ENCODE measurements at regions not wholly inside any gene's neighbourhood (a gene's known extent, or its start where the extent isn't known, plus 50 kb on each side); places are given as distances from the start of the nearest gene placed in this dataset.

- H3K4me3 ChIP-seq (replicated peaks; ENCODE audit: insufficient read depth, low read length): no peak overlapping the region
- TF ChIP-seq POLR2AphosphoS5 (IDR thresholded peaks at IDR 0.05; ENCODE audit: low read depth): no peak
- TF ChIP-seq, protein P1, sequence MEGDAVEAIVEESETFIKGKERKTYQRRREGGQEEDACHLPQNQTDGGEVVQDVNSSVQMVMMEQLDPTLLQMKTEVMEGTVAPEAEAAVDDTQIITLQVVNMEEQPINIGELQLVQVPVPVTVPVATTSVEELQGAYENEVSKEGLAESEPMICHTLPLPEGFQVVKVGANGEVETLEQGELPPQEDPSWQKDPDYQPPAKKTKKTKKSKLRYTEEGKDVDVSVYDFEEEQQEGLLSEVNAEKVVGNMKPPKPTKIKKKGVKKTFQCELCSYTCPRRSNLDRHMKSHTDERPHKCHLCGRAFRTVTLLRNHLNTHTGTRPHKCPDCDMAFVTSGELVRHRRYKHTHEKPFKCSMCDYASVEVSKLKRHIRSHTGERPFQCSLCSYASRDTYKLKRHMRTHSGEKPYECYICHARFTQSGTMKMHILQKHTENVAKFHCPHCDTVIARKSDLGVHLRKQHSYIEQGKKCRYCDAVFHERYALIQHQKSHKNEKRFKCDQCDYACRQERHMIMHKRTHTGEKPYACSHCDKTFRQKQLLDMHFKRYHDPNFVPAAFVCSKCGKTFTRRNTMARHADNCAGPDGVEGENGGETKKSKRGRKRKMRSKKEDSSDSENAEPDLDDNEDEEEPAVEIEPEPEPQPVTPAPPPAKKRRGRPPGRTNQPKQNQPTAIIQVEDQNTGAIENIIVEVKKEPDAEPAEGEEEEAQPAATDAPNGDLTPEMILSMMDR (IDR thresholded peaks at IDR 0.05; ENCODE audit: insufficient read depth, low read length): no peak
- TF ChIP-seq, protein P2, sequence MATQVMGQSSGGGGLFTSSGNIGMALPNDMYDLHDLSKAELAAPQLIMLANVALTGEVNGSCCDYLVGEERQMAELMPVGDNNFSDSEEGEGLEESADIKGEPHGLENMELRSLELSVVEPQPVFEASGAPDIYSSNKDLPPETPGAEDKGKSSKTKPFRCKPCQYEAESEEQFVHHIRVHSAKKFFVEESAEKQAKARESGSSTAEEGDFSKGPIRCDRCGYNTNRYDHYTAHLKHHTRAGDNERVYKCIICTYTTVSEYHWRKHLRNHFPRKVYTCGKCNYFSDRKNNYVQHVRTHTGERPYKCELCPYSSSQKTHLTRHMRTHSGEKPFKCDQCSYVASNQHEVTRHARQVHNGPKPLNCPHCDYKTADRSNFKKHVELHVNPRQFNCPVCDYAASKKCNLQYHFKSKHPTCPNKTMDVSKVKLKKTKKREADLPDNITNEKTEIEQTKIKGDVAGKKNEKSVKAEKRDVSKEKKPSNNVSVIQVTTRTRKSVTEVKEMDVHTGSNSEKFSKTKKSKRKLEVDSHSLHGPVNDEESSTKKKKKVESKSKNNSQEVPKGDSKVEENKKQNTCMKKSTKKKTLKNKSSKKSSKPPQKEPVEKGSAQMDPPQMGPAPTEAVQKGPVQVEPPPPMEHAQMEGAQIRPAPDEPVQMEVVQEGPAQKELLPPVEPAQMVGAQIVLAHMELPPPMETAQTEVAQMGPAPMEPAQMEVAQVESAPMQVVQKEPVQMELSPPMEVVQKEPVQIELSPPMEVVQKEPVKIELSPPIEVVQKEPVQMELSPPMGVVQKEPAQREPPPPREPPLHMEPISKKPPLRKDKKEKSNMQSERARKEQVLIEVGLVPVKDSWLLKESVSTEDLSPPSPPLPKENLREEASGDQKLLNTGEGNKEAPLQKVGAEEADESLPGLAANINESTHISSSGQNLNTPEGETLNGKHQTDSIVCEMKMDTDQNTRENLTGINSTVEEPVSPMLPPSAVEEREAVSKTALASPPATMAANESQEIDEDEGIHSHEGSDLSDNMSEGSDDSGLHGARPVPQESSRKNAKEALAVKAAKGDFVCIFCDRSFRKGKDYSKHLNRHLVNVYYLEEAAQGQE (IDR thresholded peaks at IDR 0.05; ENCODE audit: insufficient replicate concordance, low read depth): no peak
- TF ChIP-seq GABPA (IDR thresholded peaks at IDR 0.05; ENCODE audit: low read depth): no peak
- TF ChIP-seq SPI1 (IDR thresholded peaks at IDR 0.05; ENCODE audit: borderline replicate concordance, low read depth): no peak
- H3K27ac ChIP-seq (replicated peaks): no peak overlapping the region
- no peak for DNase-seq (ENCODE audit: low read depth in 1 of 2, low spot score in 1 of 2)
- no peaks in the 10 kb centered on the region for H3K27me3 ChIP-seq (ENCODE audit: insufficient read depth, poor library complexity, severe bottlenecking)
Observed at GRCh38 chr7:86534641-86535040, 109.1 kb upstream of the GRM3 start.

DNA sequence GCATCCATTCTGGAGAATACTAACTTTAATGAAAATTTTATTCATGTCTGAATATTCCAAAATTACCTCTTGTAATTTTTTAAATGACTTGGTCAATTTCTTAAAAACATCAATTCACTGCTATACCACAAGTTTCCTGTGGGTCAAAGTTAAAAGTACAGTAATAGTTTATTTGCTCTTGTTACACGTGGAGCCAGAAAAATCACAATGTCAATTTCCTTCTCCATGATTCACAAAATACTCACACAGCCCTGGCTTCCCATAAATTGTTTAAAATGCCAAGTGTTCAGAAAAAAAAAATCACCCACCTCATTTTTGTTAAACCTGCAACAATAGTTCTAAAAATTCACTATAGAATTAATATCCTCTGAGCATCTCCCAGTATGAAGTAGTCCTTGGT is 139.5 kb upstream of the GRM3 start:
- TF ChIP-seq, protein P1 (IDR thresholded peaks at IDR 0.05; ENCODE audit: insufficient read depth, low read length): no peak
- TF ChIP-seq SPI1 (IDR thresholded peaks at IDR 0.05; ENCODE audit: borderline replicate concordance, low read depth) (no peak), POLR2AphosphoS5 (IDR thresholded peaks at IDR 0.05; ENCODE audit: low read depth) (no peak), GABPA (IDR thresholded peaks at IDR 0.05; ENCODE audit: low read depth) (no peak)
- TF ChIP-seq, protein P2 (IDR thresholded peaks at IDR 0.05; ENCODE audit: insufficient replicate concordance, low read depth): no peak
- no peak for DNase-seq (ENCODE audit: low read depth in 1 of 2, low spot score in 1 of 2)
- H3K27ac ChIP-seq (replicated peaks): no peak overlapping the region
- H3K4me3 ChIP-seq (replicated peaks; ENCODE audit: insufficient read depth, low read length): no peak overlapping the region
- H3K27me3 ChIP-seq (ENCODE audit: insufficient read depth, poor library complexity, severe bottlenecking): no peaks in the 10 kb centered on the region

DNA sequence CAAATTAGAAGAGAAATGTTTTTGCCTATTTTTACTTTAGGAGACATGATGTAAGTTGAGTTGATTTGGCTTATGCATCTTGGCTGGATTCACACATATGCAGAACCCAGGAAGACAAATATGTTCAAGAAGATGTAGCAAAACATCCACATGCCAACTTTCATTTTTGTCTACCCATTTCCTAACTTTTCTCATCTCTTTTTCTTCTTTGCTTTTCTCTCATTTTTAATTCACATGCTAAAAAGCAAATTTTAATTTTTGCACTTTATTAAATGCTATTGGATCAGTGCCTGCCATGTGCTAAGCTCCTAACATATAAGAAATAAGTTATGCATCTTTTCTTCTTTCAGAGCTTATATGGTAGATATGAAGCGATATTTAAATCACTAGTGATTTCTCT is 143.7 kb upstream of the GRM3 start:
- Histone ChIP-seq H3K4me3 (replicated peaks; ENCODE audit: insufficient read depth, low read length) (no peak overlapping the region), H3K27ac (replicated peaks) (no peak overlapping the region), H3K27me3 (ENCODE audit: insufficient read depth, poor library complexity, severe bottlenecking) (no peaks in the 10 kb centered on the region)
- TF ChIP-seq, protein P1 (IDR thresholded peaks at IDR 0.05; ENCODE audit: insufficient read depth, low read length): no peak
- TF ChIP-seq, protein P2 (IDR thresholded peaks at IDR 0.05; ENCODE audit: insufficient replicate concordance, low read depth): no peak
- TF ChIP-seq GABPA (IDR thresholded peaks at IDR 0.05; ENCODE audit: low read depth): no peak
- TF ChIP-seq SPI1 (IDR thresholded peaks at IDR 0.05; ENCODE audit: borderline replicate concordance, low read depth): no peak
- no peak for TF ChIP-seq POLR2AphosphoS5 (IDR thresholded peaks at IDR 0.05; ENCODE audit: low read depth)
- DNase-seq (ENCODE audit: low read depth in 1 of 2, low spot score in 1 of 2): no peak

Data from HL-60 (cell line).